GM12878 (cell line): ENCODE measurements at regions not wholly inside any gene's neighbourhood (a gene's known extent, or its start where the extent isn't known, plus 50 kb on each side); places are given as distances from the start of the nearest gene placed in this dataset.

Source experiments
- ATAC-seq: fragments of 200-7000 bp; cut with Tn5 transposase; 3 replicates; pipeline ENCODE4 v1.9.1; 2020; ENCODE audit warnings: mild to moderate bottlenecking, moderate library complexity
- BruUV-seq: library from RNA; stranded (reverse); fragments of 400-500 nt; replicated peaks from 2 replicates; lab custom pipeline; 2021; lab: Mats Ljungman, UMichigan
- CTCF ChIA-PET: fragments of 300-600 bp; sonication (Branson Sonifier 250); formaldehyde crosslinking; extraction: SDS; loops from one replicate; lab custom pipeline; 2021; ENCODE audit warnings: inconsistent platforms; lab: Yijun Ruan, JAX
- POLR2A ChIA-PET: fragments of 350-600 bp; formaldehyde crosslinking; extraction: SDS; loops from one replicate; lab custom pipeline; 2021; ENCODE audit warnings: inconsistent platforms; lab: Charles Lee
- RAD21 ChIA-PET: fragments of 300-600 bp; sonication (Branson Sonifier 250); formaldehyde crosslinking; loops from one replicate; lab custom pipeline; 2023; ENCODE audit warnings: antibody characterized with exemption; ENCODE audit not compliant: unreplicated experiment; lab: Charles Lee
- SMC1A ChIA-PET: fragments of 300-600 bp; sonication (Branson Sonifier 250); formaldehyde crosslinking; loops from one replicate; lab custom pipeline; 2023; ENCODE audit not compliant: unreplicated experiment, uncharacterized antibody; lab: Charles Lee
- DNase-seq: peaks from one replicate; pipeline ENCODE4 v3.0.0-alpha.2; 2011; ENCODE audit warnings: low read depth, low spot score
- FAIRE-seq: peaks from 3 replicates; lab custom pipeline; 2011; peaks lifted over from hg19 to GRCh38; lab: Jason Lieb, UNC
- H2AFZ ChIP-seq: 2 replicates; pipeline ENCODE4 v1.6.0; 2011; ENCODE audit warnings: low read depth, low read length, control low read depth; ENCODE audit not compliant: control insufficient read depth
- H3K27ac ChIP-seq: 2 replicates; pipeline ENCODE4 v1.5.1; 2011; ENCODE audit warnings: control low read depth; ENCODE audit not compliant: control insufficient read depth, insufficient read depth
- H3K27me3 ChIP-seq, 2 experiments: replicated peaks in 1 of 2; 2 replicates each; pipeline versions ENCODE4 v1.6.0 to v1.6.1; 2011; ENCODE audit warnings: low read length in 1 of 2; ENCODE audit not compliant: control insufficient read depth in 2 of 2, insufficient read depth in 2 of 2
- H3K36me3 ChIP-seq, 2 experiments: 2 replicates each; pipeline ENCODE4 v1.5.1; 2011; ENCODE audit warnings: low read length in 1 of 2; ENCODE audit not compliant: control insufficient read depth in 2 of 2, insufficient read depth in 2 of 2
- H3K4me1 ChIP-seq: 2 replicates; pipeline ENCODE4 v1.6.1; 2011; ENCODE audit warnings: mild to moderate bottlenecking, low read length, moderate library complexity, mixed read lengths; ENCODE audit not compliant: control insufficient read depth, insufficient read depth
- H3K4me2 ChIP-seq: 2 replicates; pipeline ENCODE4 v1.6.0; 2011; ENCODE audit warnings: control low read depth; ENCODE audit not compliant: control insufficient read depth, insufficient read depth
- H3K4me3 ChIP-seq: fragments of 200-600 bp; sonication (generic); 2 replicates; pipeline ENCODE4 v1.5.1; 2016
- H3K79me2 ChIP-seq: 2 replicates; pipeline ENCODE4 v1.6.0; 2011; ENCODE audit warnings: low read length; ENCODE audit not compliant: control insufficient read depth, insufficient read depth
- H3K9ac ChIP-seq: 2 replicates; pipeline ENCODE4 v1.8.0; 2011; ENCODE audit warnings: low read length, control low read depth, mixed read lengths; ENCODE audit not compliant: control insufficient read depth, insufficient read depth
- H3K9me3 ChIP-seq: replicated peaks from 3 replicates; pipeline ENCODE4 v1.5.1; 2011; ENCODE audit warnings: mild to moderate bottlenecking, low read length; ENCODE audit not compliant: control insufficient read depth, insufficient read depth
- H4K20me1 ChIP-seq: 2 replicates; pipeline ENCODE4 v1.6.0; 2011; ENCODE audit not compliant: control insufficient read depth, insufficient read depth
- BRCA1 ChIP-seq: IDR thresholded peaks from 2 replicates; pipeline ENCODE4 v1.6.1; 2011; ENCODE audit warnings: low read depth, low read length, improper control_type of control experiment
- HDAC6 ChIP-seq: fragments of 200-600 bp; sonication (generic); IDR thresholded peaks from one replicate; pipeline ENCODE4 v1.8.0; 2017; ENCODE audit warnings: antibody characterized with exemption; ENCODE audit not compliant: unreplicated experiment
- NFYB ChIP-seq: IDR thresholded peaks from 2 replicates; pipeline ENCODE4 v1.6.1; 2011; ENCODE audit warnings: low read depth, mild to moderate bottlenecking, low read length, improper control_type of control experiment, moderate library complexity; ENCODE audit not compliant: insufficient read depth
- SKIL ChIP-seq: fragments of 450-650 bp; IDR thresholded peaks from 2 replicates; pipeline ENCODE4 v1.6.1; 2017; ENCODE audit warnings: mild to moderate bottlenecking, low read depth, inconsistent platforms; ENCODE audit not compliant: poor library complexity, severe bottlenecking
- YBX1 ChIP-seq: fragments of 450-650 bp; IDR thresholded peaks from 2 replicates; pipeline ENCODE4 v1.6.1; 2016; ENCODE audit warnings: antibody characterized with exemption
- ZNF592 ChIP-seq: fragments of 450-650 bp; IDR thresholded peaks from 2 replicates; pipeline ENCODE4 v1.6.1; 2017; ENCODE audit warnings: mild to moderate bottlenecking, moderate library complexity
- in situ Hi-C: fragments of 300-500 bp; cut with MboI; formaldehyde crosslinking; loops from 9 replicates; pipeline ENCODE4 v1.14.3; 2018; ENCODE audit warnings: mixed read lengths
- intact Hi-C: fragments of 100-400 bp; cut with micrococcal nuclease; formaldehyde crosslinking; loops from one replicate; pipeline ENCODE4 v1.14.2; 2022; ENCODE audit not compliant: unreplicated experiment

GRCh38 chr2:22521620-22522019 is 863.4 kb upstream of the KLHL29 start:
- ChIA-PET RAD21 (no interaction called here), CTCF (no interaction called here), POLR2A (no interaction called here), SMC1A (no interaction called here)
- BruUV-seq, result no TSS peak
- intact Hi-C loops, result no loop called here
- no peaks in the 10 kb centered on the region for H3K27me3 ChIP-seq
- H3K4me1 ChIP-seq, result no peaks in the 10 kb centered on the region
- H4K20me1 ChIP-seq, result no peaks in the 10 kb centered on the region
- no peaks in the 10 kb centered on the region for H3K9me3 ChIP-seq
- no peak overlapping the region for H2AFZ ChIP-seq
- DNase-seq (no peak), FAIRE-seq (no peak), ATAC-seq (no peak)
- no peaks in the 10 kb centered on the region for H3K79me2 ChIP-seq
- H3K4me3 ChIP-seq, result no peak overlapping the region
- no peak overlapping the region for H3K27ac ChIP-seq
- no peak for TF ChIP-seq ZNF592
- no peak for TF ChIP-seq YBX1
- no peak for TF ChIP-seq NFYB
- TF ChIP-seq SKIL, result no peak
- no peak for TF ChIP-seq BRCA1
- TF ChIP-seq HDAC6, result no peak
- H3K4me2 ChIP-seq, result no peak overlapping the region
- H3K36me3 ChIP-seq, result no peaks in the 10 kb centered on the region
- no peak overlapping the region for H3K9ac ChIP-seq
- in situ Hi-C loops, result no loop called here
